ENCODE measurements at regions not wholly inside any gene's neighbourhood (a gene's known extent, or its start where the extent isn't known, plus 50 kb on each side); places are given as distances from the start of the nearest gene placed in this dataset.
A peak's percentile ranks its signal among the peaks of the same experiment; 100 is the strongest.

DNA sequence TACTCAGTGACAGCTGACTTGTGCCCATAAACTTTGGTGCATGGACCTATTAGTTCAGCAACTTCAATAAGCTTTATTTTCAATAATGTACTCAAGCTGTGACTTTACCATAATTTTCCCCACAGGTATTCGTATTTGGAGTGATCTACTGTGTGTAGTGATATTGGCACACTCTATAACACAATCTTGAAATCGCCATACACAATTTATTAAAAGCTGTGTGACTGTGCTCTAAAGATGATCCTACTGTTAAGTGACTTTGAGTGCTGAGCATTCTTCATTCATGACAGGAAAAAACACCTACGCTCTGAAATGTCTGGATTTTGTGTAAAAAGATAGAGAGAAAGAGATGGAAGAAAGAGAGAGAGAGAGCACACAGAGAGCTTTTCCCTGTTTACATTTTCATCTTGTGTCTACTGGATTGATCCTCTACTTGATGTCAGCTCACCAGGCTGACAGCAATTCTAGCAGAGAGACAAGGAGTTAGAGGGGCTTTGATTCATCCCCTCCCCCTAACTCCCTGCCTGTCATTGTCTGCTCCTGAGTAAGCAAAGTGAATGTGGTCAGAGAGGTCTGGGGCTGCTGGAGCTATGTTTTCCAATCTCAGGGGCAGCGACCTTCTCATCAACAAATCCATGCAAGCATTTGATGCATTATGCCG, 538.7 kb upstream of the POU3F2 start:
- Histone ChIP-seq H3K4me1 (replicated peaks in 1 of 4; ENCODE audit: control insufficient read depth in 3 of 4, insufficient read depth in 4 of 4, low read length in 3 of 4) (peaks cover 0 to 7% (median 3%) of the 10 kb centered on the region in 4 experiments; a peak in 3 of 7 replicates), H4K20me1 (replicated peaks in 1 of 2; ENCODE audit: control insufficient read depth in 1 of 2, insufficient read depth in 2 of 2, low read length in 2 of 2) (no peaks in the 10 kb centered on the region), H3K9me3 (ENCODE audit: insufficient read depth in 2 of 2, low read depth in 1 of 2, low read length in 1 of 2) (no peaks in the 10 kb centered on the region), H4K8ac (ENCODE audit: extremely low read depth, insufficient read depth, low read length) (no peak overlapping the region), H3K23me2 (ENCODE audit: low read depth, low read length) (no peaks in the 10 kb centered on the region), H4K5ac (ENCODE audit: insufficient read length, low read depth, low read length) (no peak overlapping the region), H2BK120ac (replicated peaks; ENCODE audit: low read depth, low read length) (peak overlapping the region; percentile 10), H2AFZ (ENCODE audit: low read length) (0 out of 2 replicates have a peak overlapping the region, but pooled peaks have one; percentile 11), H2BK20ac (ENCODE audit: low read length) (no peak overlapping the region), H3K4ac (replicated peaks; ENCODE audit: insufficient read length, low read depth, low read length) (no peak overlapping the region), H3K27me3 (replicated peaks in 1 of 4; ENCODE audit: control insufficient read depth in 3 of 4, extremely low read depth in 1 of 4, insufficient read depth in 3 of 4, low read length in 3 of 4) (no peaks in the 10 kb centered on the region), H3K27ac (ENCODE audit: low read depth, low read length) (no peak overlapping the region), H3K4me2 (ENCODE audit: insufficient read depth in 1 of 2, low read depth in 2 of 2, low read length in 2 of 2) (0 out of 4 replicates have a peak overlapping the region, but pooled peaks of 1 of the 2 experiments have one; percentile 3), H3K9ac (replicated peaks in 1 of 4; ENCODE audit: extremely low read depth in 1 of 4, low read depth in 3 of 4, low read length in 3 of 4) (no peak overlapping the region), H3K79me1 (ENCODE audit: low read depth, low read length) (no peaks in the 10 kb centered on the region), H2BK12ac (ENCODE audit: low read depth, low read length) (no peak overlapping the region), H3K79me2 (ENCODE audit: control insufficient read depth in 1 of 2, insufficient read depth in 2 of 2, low read length in 2 of 2) (no peaks in the 10 kb centered on the region), H2BK5ac (ENCODE audit: low read depth, low read length) (no peak overlapping the region), H3K36me3 (ENCODE audit: control insufficient read depth in 2 of 4, insufficient read depth in 4 of 4, low read length in 3 of 4) (no peaks in the 10 kb centered on the region), H3K4me3 (ENCODE audit: extremely low read depth in 1 of 4, insufficient read depth in 2 of 4, low read depth in 3 of 4, low read length in 4 of 4) (no peak overlapping the region), H2BK15ac (ENCODE audit: low read length) (no peak overlapping the region), H3K18ac (ENCODE audit: extremely low read depth, low read length) (no peak overlapping the region; the same call in 1 of the 2 replicates), H3K23ac (ENCODE audit: insufficient read length) (no peak overlapping the region), H2AK5ac (ENCODE audit: low read depth, low read length) (no peak overlapping the region), H3K14ac (ENCODE audit: insufficient read length) (no peak overlapping the region), H3K56ac (replicated peaks; ENCODE audit: insufficient read length, low read depth, low read length) (no peak overlapping the region), H4K91ac (replicated peaks; ENCODE audit: insufficient read length, low read length) (no peak overlapping the region)
- 74% methylated on average over 5 of the region's 5 CpGs; no CpG with 5 or more reads in 1 of the 2 experiments for WGBS, 2 experiments (ENCODE audit: extremely low coverage in 1 of 2, insufficient coverage in 1 of 2, insufficient read length in 1 of 2, insufficient replicate concordance in 2 of 2, low coverage in 1 of 2, low lambda C conversion rate in 2 of 2, missing lambda C conversion rate in 1 of 2)
- no peak for DNase-seq (ENCODE audit: low read depth in 1 of 2, low spot score in 2 of 2)
- POLR2A ChIA-PET (ENCODE audit: partially characterized antibody), result no interaction called here
- CTCF ChIA-PET (ENCODE audit: partially characterized antibody), result interaction anchor here (1.0 to 1.2 kb wide), 2 partner anchors 9 to 55 kb away, joined by 3 read pairs; no protein-coding TSS in a partner anchor
- no peak for FAIRE-seq
- TF ChIP-seq ZNF274 (IDR thresholded peaks at IDR 0.05; ENCODE audit: borderline replicate concordance, extremely low read depth, low read length), result no peak
- no peak for TF ChIP-seq CHD1 (IDR thresholded peaks at IDR 0.05; ENCODE audit: low read depth, low read length)
- no peak for TF ChIP-seq CBX5 (IDR thresholded peaks at IDR 0.05; ENCODE audit: low read depth, low read length)
- no peak for TF ChIP-seq BCL11A (IDR thresholded peaks at IDR 0.05; ENCODE audit: low read depth in 2 of 2, low read length in 2 of 2)
- TF ChIP-seq RNF2 (IDR thresholded peaks at IDR 0.05; ENCODE audit: borderline replicate concordance, low read depth, low read length, missing control alignments, poor library complexity, severe bottlenecking), result no peak
- no peak for TF ChIP-seq JUN (IDR thresholded peaks at IDR 0.05; ENCODE audit: low read depth, low read length)
- TF ChIP-seq, protein P1, sequence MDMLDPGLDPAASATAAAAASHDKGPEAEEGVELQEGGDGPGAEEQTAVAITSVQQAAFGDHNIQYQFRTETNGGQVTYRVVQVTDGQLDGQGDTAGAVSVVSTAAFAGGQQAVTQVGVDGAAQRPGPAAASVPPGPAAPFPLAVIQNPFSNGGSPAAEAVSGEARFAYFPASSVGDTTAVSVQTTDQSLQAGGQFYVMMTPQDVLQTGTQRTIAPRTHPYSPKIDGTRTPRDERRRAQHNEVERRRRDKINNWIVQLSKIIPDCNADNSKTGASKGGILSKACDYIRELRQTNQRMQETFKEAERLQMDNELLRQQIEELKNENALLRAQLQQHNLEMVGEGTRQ (IDR thresholded peaks at IDR 0.05; ENCODE audit: low read length), result no peak
- TF ChIP-seq KDM1A (IDR thresholded peaks at IDR 0.05; ENCODE audit: borderline replicate concordance, low read length), result no peak
- TF ChIP-seq, protein P2, sequence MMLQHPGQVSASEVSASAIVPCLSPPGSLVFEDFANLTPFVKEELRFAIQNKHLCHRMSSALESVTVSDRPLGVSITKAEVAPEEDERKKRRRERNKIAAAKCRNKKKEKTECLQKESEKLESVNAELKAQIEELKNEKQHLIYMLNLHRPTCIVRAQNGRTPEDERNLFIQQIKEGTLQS (IDR thresholded peaks at IDR 0.05; ENCODE audit: insufficient read depth, low read depth, low read length), result no peak
- no peak for TF ChIP-seq CREB1 (IDR thresholded peaks at IDR 0.05)
- no peak for TF ChIP-seq HDAC2 (IDR thresholded peaks at IDR 0.05; ENCODE audit: borderline replicate concordance in 1 of 2, low read depth in 2 of 2, low read length in 2 of 2)
